ENCODE measurements at regions not wholly inside any gene's neighbourhood (a gene's known extent, or its start where the extent isn't known, plus 50 kb on each side); places are given as distances from the start of the nearest gene placed in this dataset.

- TF ChIP-seq CTBP2 (IDR thresholded peaks at IDR 0.05; ENCODE audit: borderline replicate concordance, insufficient read depth, insufficient read length, low read length), result no peak
- TF ChIP-seq KDM5A (IDR thresholded peaks at IDR 0.05; ENCODE audit: low read length), result no peak
- TF ChIP-seq BACH1 (IDR thresholded peaks at IDR 0.05; ENCODE audit: low read length), result no peak
- TF ChIP-seq EZH2 (IDR thresholded peaks at IDR 0.05; ENCODE audit: low read depth, low read length, severe bottlenecking), result no peak
- TF ChIP-seq SP1 (IDR thresholded peaks at IDR 0.05; ENCODE audit: low read depth, low read length), result no peak
- no peak for TF ChIP-seq BCL11A (IDR thresholded peaks at IDR 0.05; ENCODE audit: low read depth in 2 of 2, low read length in 2 of 2)
Measured at GRCh38 chr2:224220586-224221255, 181.2 kb downstream of the FAM124B start (continued).
